Endothelial cell of umbilical vein (primary cell): ENCODE measurements at regions not wholly inside any gene's neighbourhood (a gene's known extent, or its start where the extent isn't known, plus 50 kb on each side); places are given as distances from the start of the nearest gene placed in this dataset. TPM values are rescaled to one million over a fixed set of nuclear protein-coding genes. Genes with fewer than 3 reads are reported as not detected.

ENCODE experiments used
- BruUV-seq: library from RNA; stranded (reverse); fragments of 400-500 nt; replicated peaks from 2 replicates; lab custom pipeline; 2021; lab: Mats Ljungman, UMichigan
- CTCF ChIA-PET: fragments of 300-600, 350-600 bp; sonication (Branson Sonifier 250); formaldehyde crosslinking; loops from one replicate; lab custom pipeline; 2021; ENCODE audit warnings: antibody characterized with exemption, inconsistent platforms; lab: Charles Lee
- POLR2A ChIA-PET: fragments of 300-600, 350-600 bp; sonication (Branson Sonifier 250); formaldehyde crosslinking; loops from one replicate; lab custom pipeline; 2021; ENCODE audit warnings: antibody characterized with exemption, inconsistent platforms; lab: Charles Lee
- DNase-seq: peaks from one replicate; pipeline ENCODE4 v3.0.0-alpha.2; 2011; ENCODE audit warnings: low read depth, low spot score
- FAIRE-seq: peaks from 2 replicates; lab custom pipeline; 2011; peaks lifted over from hg19 to GRCh38; lab: Jason Lieb, UNC
- H2AFZ ChIP-seq: 2 replicates; pipeline ENCODE4 v1.6.0; 2012; ENCODE audit warnings: low read depth, low read length, control low read depth, inconsistent platforms
- H3K27ac ChIP-seq: 2 replicates; pipeline ENCODE4 v1.5.1; 2011; ENCODE audit warnings: low read depth, mild to moderate bottlenecking, control low read depth, low read length, moderate library complexity; ENCODE audit not compliant: insufficient read depth
- H3K27me3 ChIP-seq, 2 experiments: 2 replicates each; pipeline versions ENCODE4 v1.6.0 to v1.6.1; 2011; ENCODE audit warnings: low read length in 2 of 2, mixed read lengths in 1 of 2; ENCODE audit not compliant: control insufficient read depth in 2 of 2, insufficient read depth in 2 of 2
- H3K36me3 ChIP-seq, 2 experiments: 2 replicates in 1 of 2; 3 replicates in 1 of 2; pipeline ENCODE4 v1.5.1; 2011; ENCODE audit warnings: low read length in 2 of 2, mild to moderate bottlenecking in 1 of 2, moderate library complexity in 1 of 2; ENCODE audit not compliant: control insufficient read depth in 2 of 2, insufficient read depth in 2 of 2; ENCODE audit errors: extremely low read depth in 1 of 2
- H3K4me1 ChIP-seq: 3 replicates; pipeline ENCODE4 v1.5.1; 2011; ENCODE audit warnings: mild to moderate bottlenecking, low read length; ENCODE audit not compliant: control insufficient read depth, insufficient read depth; ENCODE audit errors: extremely low read depth
- H3K4me2 ChIP-seq: 2 replicates; pipeline ENCODE4 v1.6.1; 2011; ENCODE audit warnings: low read length, control low read depth, mixed read lengths; ENCODE audit not compliant: insufficient read depth
- H3K4me3 ChIP-seq, 3 experiments: fragments of 200-600 bp in 1 of 3; sonication (generic), shearing (Covaris generic) in 1 of 3; replicated peaks in 1 of 3; 2 replicates each; pipeline ENCODE4 v1.5.1; 2011 to 2016; ENCODE audit warnings: control low read depth in 3 of 3, low read length in 3 of 3, mild to moderate bottlenecking in 2 of 3, inconsistent platforms in 1 of 3, low read depth in 1 of 3, moderate library complexity in 1 of 3; ENCODE audit not compliant: insufficient read depth in 1 of 3
- H3K79me2 ChIP-seq: 2 replicates; pipeline ENCODE4 v1.6.0; 2012; ENCODE audit warnings: low read length, inconsistent platforms; ENCODE audit not compliant: control insufficient read depth, insufficient read depth
- H3K9ac ChIP-seq: replicated peaks from 2 replicates; pipeline ENCODE3; 2011; ENCODE audit warnings: low read length, control low read depth; ENCODE audit not compliant: insufficient read depth; ENCODE audit errors: extremely low read depth
- H3K9me1 ChIP-seq: replicated peaks from 3 replicates; pipeline ENCODE4 v1.6.0; 2011; ENCODE audit warnings: mild to moderate bottlenecking, low read length; ENCODE audit not compliant: control insufficient read depth, insufficient read depth; ENCODE audit errors: extremely low read depth
- H3K9me3 ChIP-seq: replicated peaks from 2 replicates; pipeline ENCODE4 v1.5.1; 2012; ENCODE audit warnings: low read length, inconsistent platforms; ENCODE audit not compliant: control insufficient read depth, insufficient read depth
- H4K20me1 ChIP-seq: replicated peaks from 2 replicates; pipeline ENCODE3; 2011; ENCODE audit warnings: mild to moderate bottlenecking, low read length; ENCODE audit not compliant: control insufficient read depth, insufficient read depth; ENCODE audit errors: extremely low read depth
- CTCF ChIP-seq, 2 donors: IDR thresholded peaks; 1 replicate in 1 of 2; 2 replicates in 1 of 2; pipeline ENCODE4 v1.5.1; 2011; ENCODE audit warnings: low read length in 2 of 2, mild to moderate bottlenecking in 2 of 2, moderate library complexity in 2 of 2, control low read depth in 1 of 2, inconsistent platforms in 1 of 2, low read depth in 1 of 2; ENCODE audit not compliant: insufficient read depth in 1 of 2; ENCODE audit errors: extremely low read depth in 1 of 2
- EZH2 ChIP-seq: IDR thresholded peaks from 2 replicates; pipeline ENCODE4 v1.6.1; 2012; ENCODE audit warnings: borderline replicate concordance, low read depth, mild to moderate bottlenecking, moderate library complexity, low read length, inconsistent platforms; ENCODE audit not compliant: severe bottlenecking
- FOS ChIP-seq: IDR thresholded peaks from 2 replicates; pipeline ENCODE4 v1.6.1; 2011; ENCODE audit warnings: mild to moderate bottlenecking, low read length, moderate library complexity, borderline replicate concordance; ENCODE audit not compliant: insufficient read depth
- GATA2 ChIP-seq: IDR thresholded peaks from 2 replicates; pipeline ENCODE4 v1.7.0; 2011; ENCODE audit warnings: low read depth, mild to moderate bottlenecking, moderate library complexity, mixed read lengths, low read length; ENCODE audit not compliant: insufficient read length, insufficient read depth
- JUN ChIP-seq: IDR thresholded peaks from 2 replicates; pipeline ENCODE4 v1.6.1; 2011; ENCODE audit warnings: borderline replicate concordance, low read depth; ENCODE audit not compliant: insufficient read length, insufficient read depth
- MYC ChIP-seq: IDR thresholded peaks from one replicate; pipeline ENCODE4 v1.6.1; 2011; ENCODE audit warnings: mild to moderate bottlenecking, low read depth, low read length
- POLR2A ChIP-seq: IDR thresholded peaks from 2 replicates; pipeline ENCODE4 v1.6.1; 2012; ENCODE audit warnings: low read depth, mild to moderate bottlenecking, control low read depth, low read length
- POLR2AphosphoS5 ChIP-seq: IDR thresholded peaks from 2 replicates; pipeline ENCODE4 v1.6.1; 2012; ENCODE audit warnings: low read depth, mild to moderate bottlenecking, control low read depth, low read length, moderate library complexity; ENCODE audit not compliant: insufficient read depth
- dilution Hi-C: fragments of 300-500 bp; cut with MboI; formaldehyde crosslinking; loops from one replicate; pipeline ENCODE4 v1.15.0; 2019; ENCODE audit warnings: low sequenced_read_pairs; ENCODE audit not compliant: extremely low pct_ligation_motif_present
- intact Hi-C: fragments of 100-400 bp; cut with micrococcal nuclease; formaldehyde crosslinking; loops from one replicate; pipeline ENCODE4 v1.10.0; 2022
- small RNA-seq: library from RNA; depleted of rRNA; stranded (forward); fragments of <200 nt; gene quantifications from one replicate; pipeline ENCODE3, GENCODE V24; 2012; ENCODE audit warnings: low replicate concordance, low read depth; ENCODE audit not compliant: insufficient read depth, insufficient read length
- TF ChIP-seq, protein P1 (sequence below): IDR thresholded peaks from 2 replicates; pipeline ENCODE4 v1.6.1; 2011; ENCODE audit not compliant: insufficient read depth, insufficient read length

GRCh38 chr18:52289392-52289791, 50.6 kb upstream of the DCC start:
- Histone ChIP-seq H3K27ac (no peak overlapping the region), H3K4me1 (no peaks in the 10 kb centered on the region), H3K27me3 (no peaks in the 10 kb centered on the region), H2AFZ (no peak overlapping the region), H4K20me1 (no peaks in the 10 kb centered on the region), H3K79me2 (no peaks in the 10 kb centered on the region), H3K4me2 (no peak overlapping the region), H3K4me3 (no peak overlapping the region), H3K9me3 (peaks cover 2% of the 10 kb centered on the region), H3K9me1 (no peaks in the 10 kb centered on the region), H3K36me3 (no peaks in the 10 kb centered on the region), H3K9ac (no peak overlapping the region)
- no peak for FAIRE-seq
- intact Hi-C loops (loop anchor here (10.0 kb wide), 1 partner anchor 985 kb away; no protein-coding TSS in a partner anchor), dilution Hi-C loops (no loop called here)
- ChIA-PET POLR2A (no interaction called here), CTCF (no interaction called here)
- no peak for DNase-seq
- TF ChIP-seq EZH2 = no peak
- TF ChIP-seq JUN = no peak
- no peak for TF ChIP-seq MYC
- TF ChIP-seq FOS = no peak
- TF ChIP-seq, protein P1, sequence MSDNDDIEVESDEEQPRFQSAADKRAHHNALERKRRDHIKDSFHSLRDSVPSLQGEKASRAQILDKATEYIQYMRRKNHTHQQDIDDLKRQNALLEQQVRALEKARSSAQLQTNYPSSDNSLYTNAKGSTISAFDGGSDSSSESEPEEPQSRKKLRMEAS = no peak
- no peak for TF ChIP-seq CTCF (IDR thresholded peaks at IDR 0.05; ENCODE audit: extremely low read depth in 1 of 2, insufficient read depth in 1 of 2, low read depth in 1 of 2, low read length in 2 of 2)
- no peak for TF ChIP-seq POLR2AphosphoS5
- TF ChIP-seq POLR2A = no peak
- no peak for TF ChIP-seq GATA2
- BruUV-seq = no TSS peak

Small RNA genes in the stretch of these regions (small RNA-seq; reads per million reads assigned to genes)
- not detected for gene RNU1-46P
